ENCODE measurements at regions not wholly inside any gene's neighbourhood (a gene's known extent, or its start where the extent isn't known, plus 50 kb on each side); places are given as distances from the start of the nearest gene placed in this dataset.

DNA sequence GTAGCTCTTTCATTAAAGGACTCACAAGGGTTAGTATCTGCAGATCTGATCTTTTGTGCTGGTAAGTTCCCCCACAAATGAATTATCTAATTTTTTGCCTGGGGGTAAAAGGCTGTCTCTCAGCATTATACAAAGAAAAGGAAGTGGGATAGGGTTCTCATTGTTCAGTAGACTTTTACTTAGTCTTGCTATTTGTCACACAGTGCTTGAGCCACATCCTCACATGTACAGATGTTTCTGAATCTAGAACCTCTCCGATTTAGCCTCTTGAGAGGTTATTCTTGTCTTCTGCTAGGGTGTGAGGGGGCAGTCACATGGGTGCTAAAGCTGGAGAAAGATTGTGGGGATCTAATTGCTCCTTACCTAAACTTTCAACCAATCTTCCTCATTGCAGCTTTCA, 93.0 kb downstream of the SLC41A2 start:
- peaks cover 6 to 9% (median 8%) of the 10 kb centered on the region in 3 donors for H3K4me1 Mint-ChIP-seq
- no peak overlapping the region for H3K27ac Mint-ChIP-seq
- H3K36me3 Mint-ChIP-seq: no peaks in the 10 kb centered on the region
- Histone ChIP-seq H3K9me3 (no peaks in the 10 kb centered on the region), H3K4me3 (ENCODE audit: control insufficient read depth in 1 of 2, extremely low read depth in 1 of 2, low read length in 1 of 2) (no peak overlapping the region), H3K27me3 (replicated peaks in 1 of 2; ENCODE audit: control insufficient read depth in 2 of 2, extremely low read depth in 1 of 2, insufficient read depth in 2 of 2, low read length in 1 of 2) (no peaks in the 10 kb centered on the region), H3K27ac (ENCODE audit: low read length) (no peak overlapping the region), H3K4me1 (ENCODE audit: control insufficient read depth in 1 of 2, extremely low read depth in 1 of 2, insufficient read depth in 2 of 2, low read length in 2 of 2) (no peaks in the 10 kb centered on the region), H3K36me3 (ENCODE audit: control insufficient read depth in 2 of 2, extremely low read depth in 1 of 2, insufficient read depth in 1 of 2, low read length in 1 of 2) (no peaks in the 10 kb centered on the region)
- CTCF ChIA-PET: interaction anchor here in 1 of 2 donors (1.2 kb wide), 1 partner anchor 9 kb away, joined by 3 read pairs; no protein-coding TSS in a partner anchor
- ATAC-seq (replicated peaks in 1 of 4): no peak
- no CpG with 5 or more reads among the region's 1 CpG for WGBS (ENCODE audit: insufficient coverage)
- H3K27me3 Mint-ChIP-seq: peaks cover 2 to 3% of the 10 kb centered on the region in 2 donors
- DNase-seq: no peak
- H3K4me3 Mint-ChIP-seq: no peak overlapping the region
- H3K9me3 Mint-ChIP-seq: no peaks in the 10 kb centered on the region
- POLR2A ChIA-PET: no interaction called here

DNA sequence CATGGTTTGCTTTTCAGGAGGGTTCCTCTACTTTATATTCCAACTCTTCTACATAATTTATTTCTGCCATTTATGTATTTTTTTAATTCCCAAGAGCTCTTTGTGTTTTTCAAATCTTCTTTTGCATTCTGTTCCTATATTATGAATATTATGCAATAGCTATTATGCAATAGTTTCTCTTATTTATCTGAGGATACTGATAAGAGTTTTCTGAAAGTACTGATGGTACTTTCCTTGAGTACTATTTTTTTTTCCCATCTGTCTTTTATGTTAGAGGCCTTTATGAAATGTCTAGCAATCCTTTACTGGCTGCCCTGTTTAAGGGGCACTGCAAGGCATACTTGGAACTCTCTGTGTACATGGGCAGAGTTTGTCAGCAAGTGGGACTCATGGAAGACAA, 93.4 kb downstream of the SLC41A2 start:
- no peaks in the 10 kb centered on the region for H3K9me3 ChIP-seq
- POLR2A ChIA-PET: no interaction called here
- no peaks in the 10 kb centered on the region for H3K36me3 ChIP-seq (ENCODE audit: control insufficient read depth in 2 of 2, extremely low read depth in 1 of 2, insufficient read depth in 1 of 2, low read length in 1 of 2)
- Mint-ChIP-seq H3K27ac (no peak overlapping the region), H3K27me3 (peaks cover 0 to 2% of the 10 kb centered on the region in 2 donors), H3K9me3 (no peaks in the 10 kb centered on the region), H3K36me3 (no peaks in the 10 kb centered on the region), H3K4me1 (peaks cover 6 to 9% (median 8%) of the 10 kb centered on the region in 3 donors), H3K4me3 (no peak overlapping the region)
- no peak overlapping the region for H3K4me3 ChIP-seq (ENCODE audit: control insufficient read depth in 1 of 2, extremely low read depth in 1 of 2, low read length in 1 of 2)
- DNase-seq: no peak
- no peak overlapping the region for H3K27ac ChIP-seq (ENCODE audit: low read length)
- ATAC-seq (replicated peaks in 1 of 4): no peak
- no peaks in the 10 kb centered on the region for H3K27me3 ChIP-seq (replicated peaks in 1 of 2; ENCODE audit: control insufficient read depth in 2 of 2, extremely low read depth in 1 of 2, insufficient read depth in 2 of 2, low read length in 1 of 2)
- CTCF ChIA-PET: interaction anchor here in 1 of 2 donors (1.2 kb wide), 1 partner anchor 9 kb away, joined by 3 read pairs; no protein-coding TSS in a partner anchor
- H3K4me1 ChIP-seq (ENCODE audit: control insufficient read depth in 1 of 2, extremely low read depth in 1 of 2, insufficient read depth in 2 of 2, low read length in 2 of 2): no peaks in the 10 kb centered on the region

DNA sequence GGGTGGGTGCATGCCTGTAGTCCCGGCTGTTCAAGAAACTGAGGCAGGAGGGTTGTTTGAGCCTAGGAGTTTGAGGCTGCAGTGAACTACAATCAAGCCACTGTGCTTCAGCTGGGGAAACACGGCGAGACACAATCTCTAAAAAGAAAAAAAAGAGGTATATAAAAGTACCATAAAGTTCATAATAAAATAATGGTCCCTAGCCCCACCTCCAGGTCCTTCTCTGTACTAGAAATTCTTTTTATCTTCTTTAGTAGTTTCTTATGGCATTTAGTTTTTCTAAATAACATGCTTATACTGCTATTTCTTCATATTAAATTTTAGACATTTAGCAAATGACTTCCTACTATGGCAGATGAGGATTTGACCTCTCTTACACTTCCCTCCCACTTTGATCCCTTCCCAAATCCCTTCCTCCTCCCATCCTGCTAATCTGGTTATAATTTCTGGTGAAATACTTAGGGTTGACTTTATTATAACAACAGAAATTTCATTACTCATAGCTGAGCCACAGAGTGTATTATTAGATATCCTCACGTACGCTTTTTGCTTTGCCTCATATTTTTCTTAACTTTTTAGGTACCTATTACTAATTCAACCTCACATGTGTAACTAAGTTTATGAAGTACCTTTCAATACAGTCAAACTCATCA, 94.7 kb downstream of the SLC41A2 start:
- ChIA-PET POLR2A (interaction anchor here in 1 of 2 donors (0.6 kb wide), 1 partner anchor 380 kb away, joined by 3 read pairs; no protein-coding TSS in a partner anchor), CTCF (no interaction called here)
- ATAC-seq (replicated peaks in 1 of 4): no peak
- DNase-seq: no peak
- Histone ChIP-seq H3K4me1 (ENCODE audit: control insufficient read depth in 1 of 2, extremely low read depth in 1 of 2, insufficient read depth in 2 of 2, low read length in 2 of 2) (no peaks in the 10 kb centered on the region), H3K27me3 (replicated peaks in 1 of 2; ENCODE audit: control insufficient read depth in 2 of 2, extremely low read depth in 1 of 2, insufficient read depth in 2 of 2, low read length in 1 of 2) (no peaks in the 10 kb centered on the region), H3K4me3 (ENCODE audit: control insufficient read depth in 1 of 2, extremely low read depth in 1 of 2, low read length in 1 of 2) (no peak overlapping the region), H3K27ac (ENCODE audit: low read length) (no peak overlapping the region), H3K9me3 (no peaks in the 10 kb centered on the region), H3K36me3 (ENCODE audit: control insufficient read depth in 2 of 2, extremely low read depth in 1 of 2, insufficient read depth in 1 of 2, low read length in 1 of 2) (no peaks in the 10 kb centered on the region)
- H3K4me3 Mint-ChIP-seq: no peak overlapping the region
- 100% methylated on average over 1 of the region's 5 CpGs for whole genome bisulfite sequencing (ENCODE audit: insufficient coverage)
- no peaks in the 10 kb centered on the region for H3K27me3 Mint-ChIP-seq
- no peaks in the 10 kb centered on the region for H3K9me3 Mint-ChIP-seq
- no peaks in the 10 kb centered on the region for H3K36me3 Mint-ChIP-seq
- no peak overlapping the region for H3K27ac Mint-ChIP-seq
- H3K4me1 Mint-ChIP-seq: peaks cover 6 to 9% (median 8%) of the 10 kb centered on the region in 3 donors

DNA sequence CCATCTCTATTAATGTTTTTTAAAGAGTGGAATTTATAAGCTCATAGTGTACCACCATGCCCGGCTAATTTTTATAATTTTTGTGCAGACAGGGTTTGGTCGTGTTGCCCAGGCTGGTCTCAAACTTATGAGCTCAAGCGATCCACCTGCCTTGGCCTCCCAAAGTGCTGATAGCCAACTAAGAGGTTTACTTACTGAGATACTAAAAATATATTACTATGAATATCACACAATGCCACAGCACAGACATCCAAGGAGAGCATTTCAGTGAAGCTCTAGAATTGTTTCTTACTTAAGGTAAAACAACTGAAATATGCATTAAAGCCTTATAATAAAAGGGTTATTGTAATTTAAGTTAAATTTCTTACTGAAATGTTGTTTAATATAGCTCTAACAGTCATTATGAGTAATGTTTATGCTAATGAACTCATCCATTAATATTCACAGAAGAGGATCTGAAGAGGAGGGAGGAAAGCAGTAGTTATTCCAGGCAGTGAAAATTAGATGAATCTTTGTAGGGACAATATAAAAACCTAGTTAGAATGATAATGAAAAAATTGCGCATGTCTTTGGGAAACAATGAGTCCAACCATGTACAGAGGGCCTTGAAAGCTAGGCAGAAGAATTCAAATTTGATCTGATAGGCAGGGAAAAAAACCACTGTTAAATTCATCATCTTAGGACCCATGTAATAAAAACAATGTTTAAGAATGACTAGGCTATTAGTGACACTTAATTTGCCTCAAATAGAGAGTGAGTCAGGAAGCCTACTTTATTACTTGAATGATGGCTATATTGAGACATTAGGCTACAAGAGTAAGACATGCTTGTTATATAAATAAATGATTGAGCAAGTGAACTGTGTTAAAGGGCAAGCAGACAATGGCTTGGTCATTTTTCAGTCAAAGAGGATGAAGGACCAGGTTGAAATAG, 99.2 kb downstream of the SLC41A2 start:
- no peaks in the 10 kb centered on the region for H3K27me3 Mint-ChIP-seq
- no peak overlapping the region for H3K27ac ChIP-seq (ENCODE audit: low read length)
- DNase-seq (no peak), ATAC-seq (replicated peaks in 1 of 4) (no peak)
- H3K36me3 Mint-ChIP-seq: no peaks in the 10 kb centered on the region
- no peaks in the 10 kb centered on the region for H3K4me1 Mint-ChIP-seq
- H3K4me3 Mint-ChIP-seq: no peak overlapping the region
- CTCF ChIA-PET: interaction anchor here in 1 of 2 donors (0.5 to 0.6 kb wide), 2 partner anchors 15 to 338 kb away, joined by 3 to 7 read pairs; no protein-coding TSS in a partner anchor
- POLR2A ChIA-PET: interaction anchor here in 1 of 2 donors (0.9 kb wide), 1 partner anchor 50 kb away, joined by 3 read pairs; no protein-coding TSS in a partner anchor
- H3K4me3 ChIP-seq (ENCODE audit: control insufficient read depth in 1 of 2, extremely low read depth in 1 of 2, low read length in 1 of 2): no peak overlapping the region
- H3K4me1 ChIP-seq (ENCODE audit: control insufficient read depth in 1 of 2, extremely low read depth in 1 of 2, insufficient read depth in 2 of 2, low read length in 2 of 2): no peaks in the 10 kb centered on the region
- H3K36me3 ChIP-seq (ENCODE audit: control insufficient read depth in 2 of 2, extremely low read depth in 1 of 2, insufficient read depth in 1 of 2, low read length in 1 of 2): no peaks in the 10 kb centered on the region
- WGBS (ENCODE audit: insufficient coverage): no CpG with 5 or more reads among the region's 4 CpGs
- no peaks in the 10 kb centered on the region for H3K9me3 Mint-ChIP-seq
- H3K9me3 ChIP-seq: no peaks in the 10 kb centered on the region
- H3K27me3 ChIP-seq (replicated peaks in 1 of 2; ENCODE audit: control insufficient read depth in 2 of 2, extremely low read depth in 1 of 2, insufficient read depth in 2 of 2, low read length in 1 of 2): no peaks in the 10 kb centered on the region
- H3K27ac Mint-ChIP-seq: no peak overlapping the region

DNA sequence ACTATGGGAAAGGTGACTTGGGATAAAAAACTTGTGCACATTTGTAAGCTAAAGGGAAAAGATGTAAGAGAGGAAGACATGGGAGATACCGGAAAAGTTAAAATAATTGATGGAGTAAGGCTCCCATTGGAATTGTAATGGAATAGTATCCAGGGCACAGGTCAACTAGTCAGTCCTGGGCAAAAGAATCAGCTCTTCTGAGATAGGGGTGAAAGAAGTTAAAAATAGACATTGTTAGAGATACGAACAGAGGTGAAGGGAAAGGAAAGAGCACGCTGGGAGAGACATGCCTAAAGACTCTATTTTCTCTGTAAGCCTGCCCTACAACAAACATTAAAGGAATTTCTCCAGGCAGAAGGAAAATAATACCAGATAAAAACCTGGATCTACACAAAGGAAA, 101.6 kb downstream of the SLC41A2 start:
- no peaks in the 10 kb centered on the region for H3K4me1 Mint-ChIP-seq
- H3K9me3 ChIP-seq: no peaks in the 10 kb centered on the region
- no peak overlapping the region for H3K4me3 Mint-ChIP-seq
- ChIA-PET POLR2A (no interaction called here), CTCF (interaction anchor here in 1 of 2 donors (1.2 kb wide), 1 partner anchor 8 kb away, joined by 3 read pairs; no protein-coding TSS in a partner anchor)
- no peaks in the 10 kb centered on the region for H3K36me3 ChIP-seq (ENCODE audit: control insufficient read depth in 2 of 2, extremely low read depth in 1 of 2, insufficient read depth in 1 of 2, low read length in 1 of 2)
- DNase-seq (no peak), ATAC-seq (replicated peaks in 1 of 4) (no peak)
- no peak overlapping the region for H3K27ac ChIP-seq (ENCODE audit: low read length)
- no peak overlapping the region for H3K27ac Mint-ChIP-seq
- no peaks in the 10 kb centered on the region for H3K36me3 Mint-ChIP-seq
- H3K4me3 ChIP-seq (ENCODE audit: control insufficient read depth in 1 of 2, extremely low read depth in 1 of 2, low read length in 1 of 2): no peak overlapping the region
- no peaks in the 10 kb centered on the region for H3K27me3 Mint-ChIP-seq
- no peaks in the 10 kb centered on the region for H3K27me3 ChIP-seq (replicated peaks in 1 of 2; ENCODE audit: control insufficient read depth in 2 of 2, extremely low read depth in 1 of 2, insufficient read depth in 2 of 2, low read length in 1 of 2)
- no peaks in the 10 kb centered on the region for H3K4me1 ChIP-seq (ENCODE audit: control insufficient read depth in 1 of 2, extremely low read depth in 1 of 2, insufficient read depth in 2 of 2, low read length in 2 of 2)
- H3K9me3 Mint-ChIP-seq: no peaks in the 10 kb centered on the region
- 100% methylated on average over 1 of the region's 3 CpGs for WGBS (ENCODE audit: insufficient coverage)

DNA sequence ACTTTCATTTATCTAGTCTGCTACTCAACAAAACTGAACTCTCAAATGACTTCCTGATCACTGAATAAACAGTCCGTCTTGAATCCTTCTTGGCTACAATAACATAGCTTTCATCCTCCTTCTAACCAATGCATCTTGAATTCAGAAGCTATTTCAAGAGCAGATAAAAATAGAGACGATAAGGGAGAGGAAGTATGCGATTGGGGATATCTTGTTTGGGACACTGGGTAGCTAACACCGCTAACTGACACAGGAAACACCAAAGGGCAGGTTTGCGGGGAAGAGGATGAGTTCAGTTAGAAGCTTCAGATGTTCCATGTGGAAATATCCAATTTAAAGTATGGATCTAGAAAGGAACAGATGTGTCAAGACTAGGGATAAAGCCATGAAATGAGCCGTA, 102.5 kb downstream of the SLC41A2 start:
- H3K27me3 Mint-ChIP-seq: no peaks in the 10 kb centered on the region
- H3K27ac Mint-ChIP-seq: no peak overlapping the region
- no peaks in the 10 kb centered on the region for H3K4me1 Mint-ChIP-seq
- no peak overlapping the region for H3K27ac ChIP-seq (ENCODE audit: low read length)
- H3K4me3 Mint-ChIP-seq: no peak overlapping the region
- no peaks in the 10 kb centered on the region for H3K9me3 ChIP-seq
- 87% methylated on average over 3 of the region's 6 CpGs for WGBS (ENCODE audit: insufficient coverage)
- ChIA-PET POLR2A (interaction anchor here in 1 of 2 donors (0.6 kb wide), 1 partner anchor 904 kb away, joined by 3 read pairs; no protein-coding TSS in a partner anchor), CTCF (interaction anchor here in 1 of 2 donors (1.2 kb wide), 1 partner anchor 9 kb away, joined by 3 read pairs; no protein-coding TSS in a partner anchor)
- no peaks in the 10 kb centered on the region for H3K36me3 Mint-ChIP-seq
- no peaks in the 10 kb centered on the region for H3K27me3 ChIP-seq (replicated peaks in 1 of 2; ENCODE audit: control insufficient read depth in 2 of 2, extremely low read depth in 1 of 2, insufficient read depth in 2 of 2, low read length in 1 of 2)
- H3K36me3 ChIP-seq (ENCODE audit: control insufficient read depth in 2 of 2, extremely low read depth in 1 of 2, insufficient read depth in 1 of 2, low read length in 1 of 2): no peaks in the 10 kb centered on the region
- H3K4me1 ChIP-seq (ENCODE audit: control insufficient read depth in 1 of 2, extremely low read depth in 1 of 2, insufficient read depth in 2 of 2, low read length in 2 of 2): no peaks in the 10 kb centered on the region
- DNase-seq (no peak), ATAC-seq (replicated peaks in 1 of 4) (no peak)
- H3K4me3 ChIP-seq (ENCODE audit: control insufficient read depth in 1 of 2, extremely low read depth in 1 of 2, low read length in 1 of 2): no peak overlapping the region
- no peaks in the 10 kb centered on the region for H3K9me3 Mint-ChIP-seq

Data from T-cell (primary cell).